AG09319 (cell line): ENCODE measurements at regions not wholly inside any gene's neighbourhood (a gene's known extent, or its start where the extent isn't known, plus 50 kb on each side); places are given as distances from the start of the nearest gene placed in this dataset.
A peak's percentile ranks its signal among the peaks of the same experiment; 100 is the strongest.

Experiments used
- DNase-seq: peaks from one replicate; pipeline ENCODE4 v3.0.0-alpha.2; 2010; ENCODE audit warnings: low read depth; ENCODE audit errors: extremely low read depth
- TF ChIP-seq, protein P1 (sequence below): IDR thresholded peaks from 2 replicates; pipeline ENCODE4 v1.5.1; 2011; ENCODE audit warnings: low read depth, mild to moderate bottlenecking, inconsistent platforms, low read length, moderate library complexity

DNA sequence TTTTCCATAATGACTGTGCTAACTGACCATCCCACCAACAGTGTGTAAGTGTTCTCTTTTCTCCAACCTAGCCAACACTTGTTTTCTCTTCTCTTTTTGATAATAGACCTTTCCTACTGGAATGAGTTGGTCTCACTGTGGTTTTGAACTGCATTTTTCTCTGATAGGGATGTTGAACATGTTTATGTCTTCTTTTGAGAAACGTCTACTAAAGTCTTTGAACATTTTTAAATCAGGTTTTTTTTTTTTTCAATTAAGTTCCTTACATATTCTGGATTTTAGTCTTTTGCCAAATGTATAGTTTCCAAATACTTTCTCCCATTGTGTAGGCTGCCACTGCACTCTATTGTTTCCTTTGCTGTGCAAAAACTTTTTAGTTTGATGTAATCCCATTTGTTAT lies 405.5 kb upstream of the FIGN start:
- TF ChIP-seq, protein P1, sequence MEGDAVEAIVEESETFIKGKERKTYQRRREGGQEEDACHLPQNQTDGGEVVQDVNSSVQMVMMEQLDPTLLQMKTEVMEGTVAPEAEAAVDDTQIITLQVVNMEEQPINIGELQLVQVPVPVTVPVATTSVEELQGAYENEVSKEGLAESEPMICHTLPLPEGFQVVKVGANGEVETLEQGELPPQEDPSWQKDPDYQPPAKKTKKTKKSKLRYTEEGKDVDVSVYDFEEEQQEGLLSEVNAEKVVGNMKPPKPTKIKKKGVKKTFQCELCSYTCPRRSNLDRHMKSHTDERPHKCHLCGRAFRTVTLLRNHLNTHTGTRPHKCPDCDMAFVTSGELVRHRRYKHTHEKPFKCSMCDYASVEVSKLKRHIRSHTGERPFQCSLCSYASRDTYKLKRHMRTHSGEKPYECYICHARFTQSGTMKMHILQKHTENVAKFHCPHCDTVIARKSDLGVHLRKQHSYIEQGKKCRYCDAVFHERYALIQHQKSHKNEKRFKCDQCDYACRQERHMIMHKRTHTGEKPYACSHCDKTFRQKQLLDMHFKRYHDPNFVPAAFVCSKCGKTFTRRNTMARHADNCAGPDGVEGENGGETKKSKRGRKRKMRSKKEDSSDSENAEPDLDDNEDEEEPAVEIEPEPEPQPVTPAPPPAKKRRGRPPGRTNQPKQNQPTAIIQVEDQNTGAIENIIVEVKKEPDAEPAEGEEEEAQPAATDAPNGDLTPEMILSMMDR = no peak

DNA sequence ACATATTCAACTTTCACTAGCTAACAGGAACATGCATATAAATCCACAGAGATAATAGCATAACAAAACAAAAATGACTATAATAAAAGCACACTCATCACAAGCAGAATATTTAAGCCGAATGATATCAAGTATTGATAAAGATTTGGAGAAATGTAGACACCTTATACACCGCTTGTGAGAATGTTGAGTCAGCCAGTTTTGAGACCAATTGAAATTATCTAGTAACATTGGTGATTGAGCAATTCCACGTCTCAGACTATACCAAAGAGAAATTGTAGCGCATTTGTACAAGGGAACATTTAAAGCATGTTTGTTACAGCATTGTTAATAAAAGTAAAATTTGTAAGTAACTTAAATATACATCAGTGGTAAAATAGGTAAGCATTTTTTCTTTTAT lies 402.9 kb upstream of the FIGN start:
- DNase-seq = no peak
- TF ChIP-seq, protein P1 = no peak

More for the DNA sequence above, 405.5 kb upstream of the FIGN start:
- DNase-seq = no peak

DNA sequence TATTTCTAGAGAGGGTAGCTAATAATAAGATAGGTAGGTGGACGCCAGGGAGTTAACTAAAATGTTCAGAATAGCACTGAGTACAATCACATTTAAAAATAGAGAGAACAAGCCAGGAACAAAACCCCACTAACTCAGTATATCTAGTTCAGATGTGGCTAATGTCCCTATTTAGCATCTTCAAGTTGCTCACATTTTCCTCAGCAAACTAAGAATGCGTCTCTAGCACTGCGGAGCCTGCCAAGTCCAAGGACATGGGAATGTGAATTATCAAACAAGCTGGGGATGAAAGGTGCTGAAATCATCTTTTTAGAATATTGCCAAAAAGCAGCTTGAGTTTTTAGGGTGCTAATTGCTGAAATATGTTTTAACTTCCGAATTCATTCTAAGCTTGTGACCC lies 398.5 kb upstream of the FIGN start:
- TF ChIP-seq, protein P1 = no peak
- DNase-seq = no peak

DNA sequence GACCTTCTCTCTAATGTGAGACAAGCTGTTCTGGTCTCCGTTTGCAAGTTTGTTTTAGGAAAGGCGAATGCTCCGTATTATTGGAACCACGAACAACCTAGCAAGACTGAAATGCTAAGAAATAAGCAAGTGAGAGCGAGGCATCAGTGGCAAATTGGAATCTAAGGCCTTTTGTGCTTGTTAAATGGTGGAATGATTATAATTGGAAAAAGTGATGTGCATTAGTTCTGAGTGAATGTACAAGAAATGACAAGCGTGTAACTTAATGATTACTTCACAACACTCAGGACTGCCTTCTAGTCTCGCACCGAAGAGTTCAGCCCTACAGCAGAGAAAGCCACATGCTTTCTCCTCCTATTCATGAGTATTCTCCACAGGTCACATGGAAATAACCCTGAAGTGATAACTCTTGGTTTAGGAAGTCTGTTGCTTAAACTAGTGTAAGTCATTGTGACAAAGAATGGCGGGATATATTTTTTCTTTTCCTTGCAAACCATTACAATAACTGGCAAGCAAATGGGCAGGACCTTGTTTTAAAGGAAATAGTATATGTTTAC lies 392.2 kb upstream of the FIGN start:
- no peak for DNase-seq
- TF ChIP-seq, protein P1 = no peak

DNA sequence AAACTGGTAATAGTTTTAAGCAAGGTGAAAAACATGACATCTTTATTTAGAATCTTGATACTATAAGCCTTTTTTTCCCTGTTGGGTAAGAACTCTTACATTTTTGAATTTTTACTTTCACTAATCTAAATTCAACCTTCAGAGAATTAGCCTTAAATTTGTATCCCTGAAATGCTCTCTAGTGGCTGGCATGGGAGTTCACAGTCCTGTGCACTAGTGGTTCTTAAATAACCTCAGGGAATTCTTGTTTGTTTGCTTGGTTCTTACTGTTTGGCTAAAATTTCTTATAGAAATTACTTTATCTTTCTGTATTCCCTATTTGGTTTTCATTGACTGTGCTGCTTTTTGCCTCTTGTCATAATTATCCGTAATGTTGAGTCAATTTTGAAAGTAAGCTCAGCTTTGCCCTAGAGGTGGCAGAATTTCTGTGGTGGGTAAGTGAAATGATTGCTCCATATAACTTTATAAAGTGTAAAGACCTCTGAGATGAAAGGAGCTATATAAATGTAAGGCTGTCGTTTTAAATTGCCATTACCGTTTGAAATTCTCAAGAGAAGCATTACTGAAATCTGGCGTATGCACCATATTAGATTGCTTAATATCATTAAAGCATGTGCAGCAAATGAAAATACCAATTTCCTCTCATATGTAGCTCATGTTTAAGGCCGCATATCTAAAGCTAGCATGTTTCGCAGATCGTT lies 391.3 kb upstream of the FIGN start:
- TF ChIP-seq, protein P1 = peak; percentile 32
- DNase-seq = no peak

DNA sequence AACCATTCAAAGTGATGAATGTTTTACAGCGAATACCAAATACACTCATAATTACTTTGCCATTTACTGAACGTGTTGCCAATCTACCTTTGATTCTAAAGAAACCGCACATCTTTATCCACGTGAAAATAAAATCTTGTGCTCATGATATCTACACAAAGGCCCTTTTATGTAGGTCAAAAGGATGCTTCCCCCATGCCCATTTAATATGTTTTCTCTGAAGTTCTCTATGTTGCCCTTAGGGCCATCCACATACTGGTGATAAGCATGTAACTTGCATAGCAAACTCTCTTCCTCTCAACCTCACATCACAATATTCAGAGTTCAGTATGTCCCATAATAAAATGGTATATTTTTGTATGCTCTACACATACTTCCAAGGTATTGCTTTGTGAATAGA lies 380.0 kb upstream of the FIGN start:
- TF ChIP-seq, protein P1 = no peak
- no peak for DNase-seq

DNA sequence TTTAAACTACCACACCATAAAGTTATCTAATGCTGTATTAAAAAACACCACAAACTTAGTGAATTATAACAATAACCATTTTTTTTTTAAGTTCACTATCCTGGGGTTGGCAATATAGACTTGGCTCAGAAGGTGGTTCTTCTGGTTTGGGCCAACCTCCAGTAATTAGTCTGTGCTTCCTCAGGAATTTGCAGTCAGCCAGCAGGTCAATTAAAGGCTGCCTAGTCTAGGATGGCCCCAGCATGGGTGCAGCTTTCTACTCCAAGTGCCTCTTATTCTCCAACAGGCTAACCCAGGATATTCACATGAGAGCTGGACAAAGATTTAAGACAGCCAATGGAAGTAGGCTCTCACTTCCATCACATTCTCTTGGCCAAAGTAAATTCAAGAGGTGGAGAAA lies 379.1 kb upstream of the FIGN start:
- DNase-seq = no peak
- TF ChIP-seq, protein P1 = no peak
